Peyer's patch (tissue), 4 donors: ENCODE measurements at regions not wholly inside any gene's neighbourhood (a gene's known extent, or its start where the extent isn't known, plus 50 kb on each side); places are given as distances from the start of the nearest gene placed in this dataset.

Experiments
- DNase-seq, 3 donors: peaks; one replicate each; pipeline ENCODE4 v3.0.0-alpha.2; 2017 to 2019
- H3K27ac ChIP-seq, 4 donors: fragments of 200-600 bp; sonication (generic); one replicate each; pipeline ENCODE4 v1.5.1; 2016 to 2019
- H3K27me3 ChIP-seq, 2 donors: fragments of 200-600 bp; sonication (generic); one replicate each; pipeline ENCODE4 v1.5.1; 2019
- H3K36me3 ChIP-seq, 3 donors: fragments of 200-600 bp; sonication (generic); one replicate each; pipeline ENCODE4 v1.5.1; 2016 to 2019
- H3K4me1 ChIP-seq, 4 donors: fragments of 200-600 bp; sonication (generic); one replicate each; pipeline ENCODE4 v1.5.1; 2016 to 2019
- H3K4me3 ChIP-seq, 4 donors: fragments of 200-600 bp; sonication (generic); 1 replicate in 3 of 4; 2 replicates in 1 of 4; pipeline ENCODE4 v1.5.1; 2016 to 2019; ENCODE audit warnings: mild to moderate bottlenecking in 1 of 4
- H3K9me3 ChIP-seq, 4 donors: fragments of 200-600 bp; sonication (generic); one replicate each; pipeline ENCODE4 v1.5.1; 2016 to 2019; ENCODE audit warnings: mild to moderate bottlenecking in 1 of 4
- POLR2A ChIP-seq, 2 donors: fragments of 450-650 bp; IDR thresholded peaks; one replicate each; pipeline ENCODE4 v1.5.1; 2017; ENCODE audit warnings: antibody characterized with exemption in 2 of 2, mild to moderate bottlenecking in 2 of 2, moderate library complexity in 2 of 2
- TF ChIP-seq, protein P1 (sequence below), 6 experiments: fragments of 450-650 bp in 4 of 6; fragments of 200-600 bp in 2 of 6; sonication (generic) in 1 of 6; IDR thresholded peaks; one replicate each; pipeline ENCODE4 v1.5.1; 2017 to 2019; ENCODE audit warnings: antibody characterized with exemption in 6 of 6, mild to moderate bottlenecking in 3 of 6, moderate library complexity in 1 of 6

DNA sequence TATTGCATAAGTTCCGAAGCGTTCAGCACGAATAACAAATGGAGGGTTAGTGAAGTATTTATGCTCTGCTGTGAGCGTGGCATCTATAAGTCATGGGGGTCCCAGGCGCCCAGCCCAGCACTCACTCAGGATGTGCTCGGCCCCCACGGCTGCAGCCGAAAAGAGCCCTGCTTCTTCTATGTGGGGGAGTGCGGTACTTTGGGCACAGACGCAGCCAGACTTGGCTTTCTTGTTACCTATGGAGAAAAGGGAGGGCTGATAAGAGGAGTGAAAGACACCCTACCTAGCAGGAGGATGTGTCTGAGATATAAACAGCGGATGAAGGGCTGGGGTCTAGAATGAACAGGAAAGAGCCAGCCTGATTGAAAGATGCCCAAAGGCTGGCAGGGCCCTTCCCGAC, 51.4 kb downstream of the MRPL36 start:
- Histone ChIP-seq H3K4me3 (no peak overlapping the region), H3K9me3 (no peaks in the 10 kb centered on the region), H3K4me1 (no peaks in the 10 kb centered on the region), H3K36me3 (no peaks in the 10 kb centered on the region), H3K27me3 (no peaks in the 10 kb centered on the region), H3K27ac (no peak overlapping the region)
- DNase-seq = peak in 1 of 3 donors; percentile 31
- no peak for TF ChIP-seq POLR2A (IDR thresholded peaks at IDR 0.05)

DNA sequence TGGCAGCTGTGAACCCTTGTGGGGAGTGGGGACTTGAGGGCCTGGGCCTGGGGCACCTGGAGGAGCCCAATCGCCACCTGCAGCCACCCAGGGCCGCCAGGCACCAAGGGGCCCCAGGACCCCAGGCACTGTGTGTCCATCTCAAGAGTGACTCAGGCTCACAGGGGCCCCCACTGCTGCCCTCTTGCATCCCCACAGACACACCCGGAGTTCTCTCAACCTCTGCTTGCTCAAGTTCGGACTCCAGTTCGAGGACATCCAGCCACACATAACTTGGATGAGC, 51.9 kb downstream of the MRPL36 start:
- H3K9me3 ChIP-seq = no peaks in the 10 kb centered on the region
- no peaks in the 10 kb centered on the region for H3K36me3 ChIP-seq
- H3K27ac ChIP-seq = no peak overlapping the region
- H3K27me3 ChIP-seq = no peaks in the 10 kb centered on the region
- TF ChIP-seq, protein P1, sequence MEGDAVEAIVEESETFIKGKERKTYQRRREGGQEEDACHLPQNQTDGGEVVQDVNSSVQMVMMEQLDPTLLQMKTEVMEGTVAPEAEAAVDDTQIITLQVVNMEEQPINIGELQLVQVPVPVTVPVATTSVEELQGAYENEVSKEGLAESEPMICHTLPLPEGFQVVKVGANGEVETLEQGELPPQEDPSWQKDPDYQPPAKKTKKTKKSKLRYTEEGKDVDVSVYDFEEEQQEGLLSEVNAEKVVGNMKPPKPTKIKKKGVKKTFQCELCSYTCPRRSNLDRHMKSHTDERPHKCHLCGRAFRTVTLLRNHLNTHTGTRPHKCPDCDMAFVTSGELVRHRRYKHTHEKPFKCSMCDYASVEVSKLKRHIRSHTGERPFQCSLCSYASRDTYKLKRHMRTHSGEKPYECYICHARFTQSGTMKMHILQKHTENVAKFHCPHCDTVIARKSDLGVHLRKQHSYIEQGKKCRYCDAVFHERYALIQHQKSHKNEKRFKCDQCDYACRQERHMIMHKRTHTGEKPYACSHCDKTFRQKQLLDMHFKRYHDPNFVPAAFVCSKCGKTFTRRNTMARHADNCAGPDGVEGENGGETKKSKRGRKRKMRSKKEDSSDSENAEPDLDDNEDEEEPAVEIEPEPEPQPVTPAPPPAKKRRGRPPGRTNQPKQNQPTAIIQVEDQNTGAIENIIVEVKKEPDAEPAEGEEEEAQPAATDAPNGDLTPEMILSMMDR (IDR thresholded peaks at IDR 0.05) = no peak
- no peak for TF ChIP-seq POLR2A (IDR thresholded peaks at IDR 0.05)
- DNase-seq = peak in 1 of 3 donors; percentile 21
- no peak overlapping the region for H3K4me3 ChIP-seq
- H3K4me1 ChIP-seq = no peaks in the 10 kb centered on the region

DNA sequence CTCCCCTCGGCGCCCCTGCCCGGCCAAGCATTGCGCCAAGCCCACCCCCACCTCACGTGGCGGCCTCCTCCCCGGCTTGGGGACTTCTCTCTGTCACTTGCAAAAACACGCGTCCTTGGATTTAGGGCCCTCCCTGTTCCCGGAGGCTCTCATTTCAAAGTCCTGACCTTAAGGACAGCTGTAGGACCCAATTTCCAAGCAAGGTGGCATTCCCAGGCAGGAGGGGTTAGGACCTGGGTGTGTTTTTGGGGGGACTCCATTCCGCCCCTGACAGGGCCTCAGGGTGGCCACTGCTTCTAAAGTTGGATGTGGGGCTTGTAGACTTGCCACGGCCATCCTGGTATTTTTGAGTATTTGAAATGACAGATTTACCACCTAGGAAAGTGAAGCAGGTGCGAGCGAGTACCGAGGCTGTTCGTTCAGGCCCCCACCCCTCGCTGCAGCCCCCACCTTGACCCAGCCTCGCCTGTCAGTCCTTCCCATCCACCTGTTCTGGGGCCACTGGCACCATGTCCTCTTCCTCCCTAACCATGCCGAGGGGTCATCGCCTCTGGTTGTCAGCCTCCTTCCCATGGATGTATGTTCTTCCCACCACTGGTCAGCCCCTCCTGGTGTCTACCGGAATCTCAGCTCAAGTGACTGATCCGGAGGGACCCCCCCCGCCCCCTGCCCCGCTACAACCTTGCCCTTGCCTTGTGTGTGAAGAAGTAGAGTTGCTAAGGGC, 52.4 kb downstream of the MRPL36 start:
- H3K36me3 ChIP-seq = no peaks in the 10 kb centered on the region
- no peaks in the 10 kb centered on the region for H3K9me3 ChIP-seq
- DNase-seq = peak in 2 of 3 donors; percentile 15 to 25
- TF ChIP-seq, protein P1 (IDR thresholded peaks at IDR 0.05) = no peak
- TF ChIP-seq POLR2A (IDR thresholded peaks at IDR 0.05) = no peak
- H3K27ac ChIP-seq = no peak overlapping the region
- no peak overlapping the region for H3K4me3 ChIP-seq
- H3K4me1 ChIP-seq = no peaks in the 10 kb centered on the region
- H3K27me3 ChIP-seq = no peaks in the 10 kb centered on the region

DNA sequence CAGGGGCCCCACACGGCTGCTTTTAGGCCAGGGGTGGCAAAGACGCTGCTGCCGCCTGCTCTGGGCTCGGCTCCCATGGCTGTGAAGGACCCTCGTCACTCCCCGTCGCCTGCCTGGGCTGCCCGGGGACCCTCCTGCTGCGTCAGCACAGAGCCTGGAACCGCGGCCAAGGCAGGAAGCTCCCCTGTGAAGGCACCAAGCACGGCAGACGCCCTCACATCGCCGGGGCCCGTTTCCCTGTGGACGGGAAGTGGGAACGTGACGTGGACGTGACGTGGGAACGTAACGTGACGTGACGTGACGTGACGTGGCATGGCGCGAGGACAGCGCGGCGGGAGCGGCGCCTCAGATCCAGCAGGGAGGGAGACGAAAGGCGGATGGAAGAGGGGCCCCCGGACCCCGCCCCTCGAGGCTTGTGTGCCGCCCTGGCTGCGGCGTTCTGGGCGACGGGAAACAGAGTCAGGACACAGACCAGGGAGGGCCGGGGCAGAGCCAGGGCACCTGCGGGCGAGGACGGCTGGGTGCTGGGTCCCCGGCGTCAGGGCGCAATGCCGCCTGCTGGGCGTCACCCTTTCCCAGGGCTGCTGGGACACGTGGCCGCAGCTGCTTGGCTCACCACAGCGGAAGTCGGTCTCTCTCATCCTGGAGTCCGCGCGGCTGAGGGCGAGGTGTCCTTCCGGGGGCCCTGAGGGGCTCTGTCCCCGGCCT, 53.1 kb downstream of the MRPL36 start:
- TF ChIP-seq, protein P1 (IDR thresholded peaks at IDR 0.05) = no peak
- TF ChIP-seq POLR2A (IDR thresholded peaks at IDR 0.05) = no peak
- H3K36me3 ChIP-seq = no peaks in the 10 kb centered on the region
- no peak overlapping the region for H3K4me3 ChIP-seq
- no peak overlapping the region for H3K27ac ChIP-seq
- no peaks in the 10 kb centered on the region for H3K4me1 ChIP-seq
- no peaks in the 10 kb centered on the region for H3K9me3 ChIP-seq
- no peaks in the 10 kb centered on the region for H3K27me3 ChIP-seq
- peak in 2 of 3 donors; percentile 34 for DNase-seq

DNA sequence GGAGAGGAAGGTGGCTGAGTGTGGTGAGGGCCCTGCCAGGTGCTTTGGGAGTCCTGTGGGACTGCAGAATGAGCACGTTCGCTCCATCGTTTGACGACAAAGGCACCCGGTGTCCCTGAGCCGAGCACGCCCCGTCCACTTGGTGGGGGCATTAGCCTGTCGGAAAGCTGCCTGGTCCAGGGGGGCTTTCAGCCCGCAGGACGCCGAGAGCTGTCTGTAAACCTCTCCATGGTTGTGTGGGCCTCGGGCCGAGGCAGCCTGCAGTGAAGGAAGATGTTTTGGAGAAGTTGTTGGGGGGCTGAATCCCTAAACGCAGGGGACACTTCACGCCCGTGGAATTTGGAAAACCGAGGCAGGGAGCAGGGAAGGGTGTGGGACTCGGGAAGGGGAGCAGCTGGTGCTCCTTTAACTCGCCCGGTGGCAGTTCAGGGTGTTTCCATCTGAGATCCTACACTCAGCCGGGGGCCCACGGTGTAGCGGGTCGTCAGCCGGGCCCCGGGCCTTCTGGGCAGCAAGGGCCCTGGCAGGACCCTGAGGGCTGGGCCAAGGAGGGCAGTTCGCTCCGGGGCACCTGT, 53.8 kb downstream of the MRPL36 start:
- Histone ChIP-seq H3K27ac (no peak overlapping the region), H3K27me3 (no peaks in the 10 kb centered on the region), H3K4me1 (no peaks in the 10 kb centered on the region), H3K36me3 (no peaks in the 10 kb centered on the region), H3K4me3 (no peak overlapping the region), H3K9me3 (no peaks in the 10 kb centered on the region)
- TF ChIP-seq POLR2A (IDR thresholded peaks at IDR 0.05) = no peak
- TF ChIP-seq, protein P1 (IDR thresholded peaks at IDR 0.05) = no peak
- peak in 1 of 3 donors; percentile 32 for DNase-seq

DNA sequence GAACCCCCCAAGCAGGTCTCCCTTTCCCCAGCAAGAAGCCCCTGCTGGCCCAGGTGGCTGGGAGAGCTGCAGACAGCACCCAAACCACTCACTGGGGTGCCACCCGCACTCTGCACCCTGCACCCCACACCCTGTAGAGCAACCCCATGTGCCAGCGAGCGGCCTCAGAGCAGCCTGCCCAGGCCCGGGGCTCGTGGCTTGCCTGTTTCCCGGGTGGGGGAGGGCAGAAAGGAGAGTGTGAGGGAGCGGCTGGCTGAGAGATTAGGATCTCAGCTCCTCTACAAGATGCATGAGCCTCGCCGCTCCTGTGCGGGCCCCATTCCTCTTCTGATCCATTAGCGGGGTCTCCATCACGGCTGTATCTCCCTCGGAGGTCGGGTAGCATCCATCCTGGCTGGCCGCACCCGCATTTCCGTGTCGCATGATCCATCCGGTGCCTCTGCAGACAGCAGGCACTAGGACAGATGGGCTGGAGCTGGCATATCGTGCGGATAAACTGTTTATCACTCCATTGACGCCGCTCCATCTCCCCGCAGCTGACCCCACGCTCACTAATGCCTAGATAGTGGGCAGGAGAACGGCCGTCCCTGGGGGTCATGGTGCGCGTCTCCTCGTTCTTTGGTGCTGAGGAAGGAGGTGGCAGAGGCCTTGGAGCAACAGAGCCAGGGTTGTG, 54.4 kb downstream of the MRPL36 start:
- Histone ChIP-seq H3K4me3 (no peak overlapping the region), H3K9me3 (no peaks in the 10 kb centered on the region), H3K36me3 (no peaks in the 10 kb centered on the region), H3K4me1 (no peaks in the 10 kb centered on the region), H3K27me3 (no peaks in the 10 kb centered on the region), H3K27ac (no peak overlapping the region)
- DNase-seq = peak in 2 of 3 donors; percentile 32 to 39
- TF ChIP-seq, protein P1 (IDR thresholded peaks at IDR 0.05) = no peak
